ENCODE measurements at regions not wholly inside any gene's neighbourhood (a gene's known extent, or its start where the extent isn't known, plus 50 kb on each side); places are given as distances from the start of the nearest gene placed in this dataset.

DNA sequence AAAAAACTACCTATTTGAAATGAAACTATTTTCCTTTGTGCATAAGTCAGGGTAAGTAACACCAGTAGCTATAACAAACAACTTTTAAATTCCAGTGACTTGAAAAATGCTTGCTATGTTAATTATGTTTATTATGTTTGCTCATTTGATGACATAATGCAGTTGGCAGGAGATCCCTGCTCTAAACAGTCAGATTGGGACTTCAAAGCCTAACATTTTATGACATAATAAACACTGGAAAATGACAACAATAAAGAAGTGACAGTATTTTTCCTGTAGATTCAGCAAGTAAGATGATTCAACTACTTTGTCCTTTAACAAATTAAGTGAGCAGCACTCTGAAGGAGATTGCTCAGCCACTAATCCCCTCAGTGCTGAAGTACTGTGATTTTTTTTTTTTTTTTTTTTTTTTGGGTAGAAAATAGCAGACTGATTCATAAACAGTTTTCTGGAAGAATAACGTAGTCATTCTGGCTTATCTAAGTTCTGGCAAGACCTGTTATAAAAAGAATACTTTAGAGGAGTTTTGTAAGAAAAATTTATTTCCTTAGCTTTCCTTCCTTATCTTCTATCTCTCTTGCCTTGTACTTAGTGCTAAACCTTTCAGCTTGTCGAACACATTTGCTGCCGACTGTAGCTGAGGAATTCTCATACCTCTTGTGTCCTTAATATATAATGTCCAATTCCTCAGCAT is 207.2 kb downstream of the PTGER3 start:
- TF ChIP-seq ESRRA (CRISPR knock-in tag; IDR thresholded peaks at IDR 0.05; ENCODE audit: borderline replicate concordance) = no peak
- TF ChIP-seq GTF2I (CRISPR knock-in tag; conservative IDR thresholded peaks at IDR 0.05) = no peak
- no peak for TF ChIP-seq JUN (CRISPR knock-in tag; IDR thresholded peaks at IDR 0.05)
- TF ChIP-seq, protein P1, sequence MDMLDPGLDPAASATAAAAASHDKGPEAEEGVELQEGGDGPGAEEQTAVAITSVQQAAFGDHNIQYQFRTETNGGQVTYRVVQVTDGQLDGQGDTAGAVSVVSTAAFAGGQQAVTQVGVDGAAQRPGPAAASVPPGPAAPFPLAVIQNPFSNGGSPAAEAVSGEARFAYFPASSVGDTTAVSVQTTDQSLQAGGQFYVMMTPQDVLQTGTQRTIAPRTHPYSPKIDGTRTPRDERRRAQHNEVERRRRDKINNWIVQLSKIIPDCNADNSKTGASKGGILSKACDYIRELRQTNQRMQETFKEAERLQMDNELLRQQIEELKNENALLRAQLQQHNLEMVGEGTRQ (CRISPR knock-in tag; IDR thresholded peaks at IDR 0.05) = no peak
- TF ChIP-seq, protein P2, sequence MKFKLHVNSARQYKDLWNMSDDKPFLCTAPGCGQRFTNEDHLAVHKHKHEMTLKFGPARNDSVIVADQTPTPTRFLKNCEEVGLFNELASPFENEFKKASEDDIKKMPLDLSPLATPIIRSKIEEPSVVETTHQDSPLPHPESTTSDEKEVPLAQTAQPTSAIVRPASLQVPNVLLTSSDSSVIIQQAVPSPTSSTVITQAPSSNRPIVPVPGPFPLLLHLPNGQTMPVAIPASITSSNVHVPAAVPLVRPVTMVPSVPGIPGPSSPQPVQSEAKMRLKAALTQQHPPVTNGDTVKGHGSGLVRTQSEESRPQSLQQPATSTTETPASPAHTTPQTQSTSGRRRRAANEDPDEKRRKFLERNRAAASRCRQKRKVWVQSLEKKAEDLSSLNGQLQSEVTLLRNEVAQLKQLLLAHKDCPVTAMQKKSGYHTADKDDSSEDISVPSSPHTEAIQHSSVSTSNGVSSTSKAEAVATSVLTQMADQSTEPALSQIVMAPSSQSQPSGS (CRISPR knock-in tag; IDR thresholded peaks at IDR 0.05; ENCODE audit: borderline replicate concordance, low read depth) = no peak
- TF ChIP-seq, protein P3, sequence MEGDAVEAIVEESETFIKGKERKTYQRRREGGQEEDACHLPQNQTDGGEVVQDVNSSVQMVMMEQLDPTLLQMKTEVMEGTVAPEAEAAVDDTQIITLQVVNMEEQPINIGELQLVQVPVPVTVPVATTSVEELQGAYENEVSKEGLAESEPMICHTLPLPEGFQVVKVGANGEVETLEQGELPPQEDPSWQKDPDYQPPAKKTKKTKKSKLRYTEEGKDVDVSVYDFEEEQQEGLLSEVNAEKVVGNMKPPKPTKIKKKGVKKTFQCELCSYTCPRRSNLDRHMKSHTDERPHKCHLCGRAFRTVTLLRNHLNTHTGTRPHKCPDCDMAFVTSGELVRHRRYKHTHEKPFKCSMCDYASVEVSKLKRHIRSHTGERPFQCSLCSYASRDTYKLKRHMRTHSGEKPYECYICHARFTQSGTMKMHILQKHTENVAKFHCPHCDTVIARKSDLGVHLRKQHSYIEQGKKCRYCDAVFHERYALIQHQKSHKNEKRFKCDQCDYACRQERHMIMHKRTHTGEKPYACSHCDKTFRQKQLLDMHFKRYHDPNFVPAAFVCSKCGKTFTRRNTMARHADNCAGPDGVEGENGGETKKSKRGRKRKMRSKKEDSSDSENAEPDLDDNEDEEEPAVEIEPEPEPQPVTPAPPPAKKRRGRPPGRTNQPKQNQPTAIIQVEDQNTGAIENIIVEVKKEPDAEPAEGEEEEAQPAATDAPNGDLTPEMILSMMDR (IDR thresholded peaks at IDR 0.05) = no peak
- TF ChIP-seq, protein P4, sequence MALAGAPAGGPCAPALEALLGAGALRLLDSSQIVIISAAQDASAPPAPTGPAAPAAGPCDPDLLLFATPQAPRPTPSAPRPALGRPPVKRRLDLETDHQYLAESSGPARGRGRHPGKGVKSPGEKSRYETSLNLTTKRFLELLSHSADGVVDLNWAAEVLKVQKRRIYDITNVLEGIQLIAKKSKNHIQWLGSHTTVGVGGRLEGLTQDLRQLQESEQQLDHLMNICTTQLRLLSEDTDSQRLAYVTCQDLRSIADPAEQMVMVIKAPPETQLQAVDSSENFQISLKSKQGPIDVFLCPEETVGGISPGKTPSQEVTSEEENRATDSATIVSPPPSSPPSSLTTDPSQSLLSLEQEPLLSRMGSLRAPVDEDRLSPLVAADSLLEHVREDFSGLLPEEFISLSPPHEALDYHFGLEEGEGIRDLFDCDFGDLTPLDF (CRISPR knock-in tag; IDR thresholded peaks at IDR 0.05) = no peak
- TF ChIP-seq IRF2 (CRISPR knock-in tag; IDR thresholded peaks at IDR 0.05; ENCODE audit: borderline replicate concordance, low read depth) = no peak
- TF ChIP-seq, protein P5, sequence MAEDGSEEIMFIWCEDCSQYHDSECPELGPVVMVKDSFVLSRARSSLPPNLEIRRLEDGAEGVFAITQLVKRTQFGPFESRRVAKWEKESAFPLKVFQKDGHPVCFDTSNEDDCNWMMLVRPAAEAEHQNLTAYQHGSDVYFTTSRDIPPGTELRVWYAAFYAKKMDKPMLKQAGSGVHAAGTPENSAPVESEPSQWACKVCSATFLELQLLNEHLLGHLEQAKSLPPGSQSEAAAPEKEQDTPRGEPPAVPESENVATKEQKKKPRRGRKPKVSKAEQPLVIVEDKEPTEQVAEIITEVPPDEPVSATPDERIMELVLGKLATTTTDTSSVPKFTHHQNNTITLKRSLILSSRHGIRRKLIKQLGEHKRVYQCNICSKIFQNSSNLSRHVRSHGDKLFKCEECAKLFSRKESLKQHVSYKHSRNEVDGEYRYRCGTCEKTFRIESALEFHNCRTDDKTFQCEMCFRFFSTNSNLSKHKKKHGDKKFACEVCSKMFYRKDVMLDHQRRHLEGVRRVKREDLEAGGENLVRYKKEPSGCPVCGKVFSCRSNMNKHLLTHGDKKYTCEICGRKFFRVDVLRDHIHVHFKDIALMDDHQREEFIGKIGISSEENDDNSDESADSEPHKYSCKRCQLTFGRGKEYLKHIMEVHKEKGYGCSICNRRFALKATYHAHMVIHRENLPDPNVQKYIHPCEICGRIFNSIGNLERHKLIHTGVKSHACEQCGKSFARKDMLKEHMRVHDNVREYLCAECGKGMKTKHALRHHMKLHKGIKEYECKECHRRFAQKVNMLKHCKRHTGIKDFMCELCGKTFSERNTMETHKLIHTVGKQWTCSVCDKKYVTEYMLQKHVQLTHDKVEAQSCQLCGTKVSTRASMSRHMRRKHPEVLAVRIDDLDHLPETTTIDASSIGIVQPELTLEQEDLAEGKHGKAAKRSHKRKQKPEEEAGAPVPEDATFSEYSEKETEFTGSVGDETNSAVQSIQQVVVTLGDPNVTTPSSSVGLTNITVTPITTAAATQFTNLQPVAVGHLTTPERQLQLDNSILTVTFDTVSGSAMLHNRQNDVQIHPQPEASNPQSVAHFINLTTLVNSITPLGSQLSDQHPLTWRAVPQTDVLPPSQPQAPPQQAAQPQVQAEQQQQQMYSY (CRISPR knock-in tag; IDR thresholded peaks at IDR 0.05) = no peak
- TF ChIP-seq OVOL2 (CRISPR knock-in tag; IDR thresholded peaks at IDR 0.05; ENCODE audit: borderline replicate concordance) = no peak
- no peak for TF ChIP-seq FOXJ3 (CRISPR knock-in tag; IDR thresholded peaks at IDR 0.05; ENCODE audit: borderline replicate concordance)

Data from WTC11 (cell line).